ENCODE measurements at regions not wholly inside any gene's neighbourhood (a gene's known extent, or its start where the extent isn't known, plus 50 kb on each side); places are given as distances from the start of the nearest gene placed in this dataset.

DNA sequence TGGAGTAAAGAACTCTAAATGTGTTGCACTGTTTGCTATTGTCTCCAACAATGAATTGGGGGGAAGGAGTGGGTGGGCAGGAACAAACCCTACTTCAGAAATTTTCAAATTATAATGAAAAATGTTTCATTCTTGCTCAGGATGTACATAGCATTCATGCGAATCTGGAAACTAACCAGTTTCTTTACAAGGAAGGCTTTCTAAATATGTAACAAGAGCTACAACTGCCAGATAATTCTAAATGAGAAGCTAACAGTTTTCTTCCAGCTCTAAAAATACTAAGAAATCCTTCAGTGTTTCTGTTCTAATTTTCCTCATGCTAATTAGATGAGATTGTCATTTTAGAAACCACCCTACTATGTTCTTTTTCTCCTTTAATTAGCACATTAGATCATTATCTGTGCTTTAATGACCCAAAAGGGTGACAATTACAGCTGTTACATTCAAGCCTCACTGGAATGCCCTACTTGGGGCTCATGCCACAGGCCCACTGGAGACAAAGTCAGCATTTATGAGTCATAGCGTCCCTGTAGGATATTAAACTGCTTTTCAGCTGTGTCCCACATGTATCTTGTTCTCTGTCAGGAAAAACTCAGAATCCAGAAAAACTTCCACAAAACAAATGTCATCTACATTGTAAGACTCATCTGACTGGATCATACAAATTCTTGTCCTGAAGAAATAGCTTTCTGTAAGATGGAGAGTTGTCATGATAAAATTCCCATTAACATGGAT is 804.6 kb upstream of the CXADR start:
- DNase-seq, result no peak

DNA sequence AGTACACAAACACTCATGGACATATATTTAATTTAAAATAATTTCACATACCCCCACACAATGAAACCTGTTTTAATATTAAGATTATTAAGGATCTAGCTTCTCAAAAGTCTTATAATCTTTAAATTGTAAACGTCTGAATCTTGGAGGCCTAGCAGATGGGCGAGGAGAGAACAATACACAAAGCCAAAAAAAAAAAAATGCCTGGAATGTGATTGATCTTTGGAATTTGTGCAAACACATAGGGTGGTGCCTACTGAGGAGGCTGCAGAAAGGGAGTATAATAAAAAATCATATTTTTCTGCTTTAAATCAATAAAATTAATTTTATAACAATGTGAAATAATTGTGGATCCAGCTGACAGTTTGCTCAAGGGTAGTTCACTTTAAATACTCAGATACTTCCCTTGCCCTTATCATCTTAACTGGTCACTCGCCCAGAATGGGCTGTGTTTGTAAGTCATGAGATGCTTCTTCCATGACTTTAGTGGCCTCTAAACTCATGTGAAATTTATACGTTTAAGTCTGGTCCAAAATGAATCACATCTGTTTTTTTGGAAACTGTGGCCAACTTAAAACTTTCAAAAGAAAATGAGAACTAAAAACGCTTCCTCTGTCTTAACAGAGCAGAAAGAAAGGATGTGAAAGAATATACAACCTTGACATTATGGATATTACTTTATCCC is 802.8 kb upstream of the CXADR start:
- no peak for DNase-seq

DNA sequence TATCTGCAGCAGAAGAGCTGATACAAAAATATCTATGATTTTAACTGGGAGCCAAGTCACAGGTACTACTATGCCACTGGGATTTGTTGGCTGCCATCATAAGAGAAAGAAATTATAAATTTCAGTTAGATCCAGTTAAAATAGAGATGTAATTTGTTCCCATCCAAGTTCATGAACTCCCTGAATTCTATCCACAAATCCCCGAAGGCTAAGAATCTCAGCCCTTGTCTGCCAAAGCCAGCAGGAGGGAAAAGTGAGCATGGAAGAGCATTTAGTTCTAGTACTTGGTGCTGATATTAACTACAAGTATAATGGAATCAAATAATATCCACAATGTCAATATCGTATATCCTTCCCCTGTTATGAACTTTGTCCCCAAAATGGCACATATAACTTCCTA is 801.1 kb upstream of the CXADR start:
- DNase-seq, result no peak

DNA sequence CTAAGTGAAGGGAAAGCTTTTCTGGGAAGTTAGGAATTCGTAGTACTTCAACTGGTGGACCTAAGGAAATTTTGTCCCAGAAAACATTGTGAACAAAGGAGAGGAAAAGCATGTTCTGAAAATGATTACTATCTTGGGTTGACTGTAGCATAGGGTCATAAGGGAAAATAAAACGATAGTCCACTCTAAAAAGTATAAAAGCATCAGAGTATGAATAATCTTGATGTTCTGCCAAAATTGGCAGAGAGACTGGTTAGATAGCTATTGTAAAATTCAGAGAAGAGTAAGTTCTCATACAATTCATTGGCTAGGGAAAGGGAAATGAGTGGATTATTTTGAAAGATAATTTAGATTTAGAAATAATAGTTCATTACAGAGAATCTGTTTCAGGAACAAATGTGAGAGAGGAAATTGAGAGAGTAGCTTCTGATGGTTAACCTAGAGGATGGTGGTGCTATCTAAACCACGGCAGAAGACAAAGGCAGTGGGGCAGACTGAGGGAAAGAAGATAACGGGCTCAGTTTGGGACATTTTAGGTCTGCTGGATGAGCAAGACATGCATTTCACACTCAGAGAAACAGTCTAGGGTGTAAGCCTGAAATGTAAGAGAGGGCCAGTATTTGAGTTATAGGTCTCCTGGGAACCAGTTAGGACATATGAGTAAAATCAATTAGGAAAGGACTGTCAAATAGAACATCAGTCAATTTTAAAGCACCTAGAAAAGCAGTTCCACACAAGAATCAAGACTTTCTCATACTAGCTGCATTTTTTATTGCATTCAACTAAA is 799.3 kb upstream of the CXADR start:
- DNase-seq, result no peak

DNA sequence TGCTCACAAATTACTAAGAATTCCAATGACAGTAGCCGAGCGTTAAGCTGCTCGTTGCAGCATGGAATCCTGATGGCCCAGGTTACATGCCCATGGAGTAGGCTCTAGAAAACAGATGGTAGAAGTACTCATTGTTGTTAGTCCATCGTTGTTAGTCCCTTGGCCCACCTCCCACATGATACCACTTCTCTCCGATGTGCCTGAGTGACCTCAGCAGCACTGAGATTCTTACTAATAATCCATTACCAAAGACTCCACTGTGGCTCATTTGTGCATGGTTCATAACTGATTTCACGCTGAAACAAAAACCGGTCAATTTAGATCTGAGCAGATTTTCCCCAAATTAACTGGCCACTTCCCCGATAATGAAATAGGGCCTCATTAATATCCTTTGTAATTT is 772.3 kb upstream of the CXADR start:
- no peak for DNase-seq

DNA sequence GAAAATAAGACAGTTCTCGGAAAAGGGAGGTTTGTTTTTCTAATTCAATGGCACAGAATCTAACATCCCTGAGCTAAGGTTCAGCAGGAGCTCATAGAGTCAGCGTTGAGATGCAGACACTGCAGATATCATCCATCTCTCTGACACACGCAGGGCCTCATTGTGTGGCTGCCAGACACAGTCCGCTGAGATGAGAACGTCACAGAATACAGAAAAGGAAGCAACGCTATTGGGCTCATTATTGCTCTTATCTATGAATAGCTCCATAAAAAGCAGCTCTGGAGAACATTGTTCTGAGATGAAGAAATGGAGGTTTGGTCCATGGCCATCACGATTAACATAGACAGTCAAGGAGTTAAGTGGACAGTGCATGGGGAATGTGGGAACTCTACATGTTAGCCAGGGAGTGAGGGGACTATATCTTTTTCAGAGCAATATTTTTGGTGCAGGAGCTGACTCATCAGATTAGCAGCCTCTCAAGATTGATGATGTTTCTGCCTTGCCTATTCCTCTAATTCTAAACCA is 771.6 kb upstream of the CXADR start:
- DNase-seq, result no peak

DNA sequence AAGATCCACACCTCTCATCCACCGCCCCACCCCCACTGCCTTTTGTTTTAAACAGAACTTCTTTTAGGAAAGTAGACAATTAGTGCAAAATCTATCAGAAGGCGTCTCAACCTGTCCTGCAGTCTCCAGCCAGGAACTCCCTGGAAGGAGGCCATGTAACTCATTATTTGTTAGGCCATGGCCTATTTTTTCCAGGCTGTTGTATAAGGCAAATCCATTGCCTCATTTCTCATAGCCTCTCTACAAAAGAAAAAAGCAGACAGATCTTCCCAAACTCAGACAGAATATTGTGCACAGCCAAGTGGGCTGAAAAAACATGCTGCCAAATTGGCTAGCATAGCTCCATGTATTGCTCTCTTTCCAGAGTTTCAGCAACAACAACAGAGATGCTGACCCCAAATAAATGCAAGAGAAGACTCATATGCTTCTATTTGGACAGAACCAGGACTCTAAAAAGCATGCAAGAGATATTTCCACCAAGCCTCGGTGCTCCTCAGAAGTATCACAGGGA is 770.7 kb upstream of the CXADR start:
- DNase-seq, result no peak

DNA sequence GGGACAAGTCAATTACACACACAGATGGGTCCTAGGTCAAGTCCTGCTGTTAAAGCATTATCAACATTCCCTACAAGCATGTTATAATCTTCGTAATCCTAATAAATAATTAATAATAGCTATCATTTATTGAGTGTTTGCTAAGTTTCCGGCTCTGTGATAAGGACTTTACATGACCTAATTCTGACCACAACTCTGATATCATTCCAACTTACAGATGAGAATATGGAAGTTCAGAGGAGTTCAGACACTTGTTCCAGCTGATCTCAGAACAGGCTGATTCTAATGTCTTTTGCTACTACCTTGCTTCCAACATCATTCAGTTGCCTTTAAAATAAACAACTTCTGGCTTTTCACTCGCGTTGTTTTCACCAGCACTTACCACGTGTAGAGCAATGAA is 770.1 kb upstream of the CXADR start:
- no peak for DNase-seq

DNA sequence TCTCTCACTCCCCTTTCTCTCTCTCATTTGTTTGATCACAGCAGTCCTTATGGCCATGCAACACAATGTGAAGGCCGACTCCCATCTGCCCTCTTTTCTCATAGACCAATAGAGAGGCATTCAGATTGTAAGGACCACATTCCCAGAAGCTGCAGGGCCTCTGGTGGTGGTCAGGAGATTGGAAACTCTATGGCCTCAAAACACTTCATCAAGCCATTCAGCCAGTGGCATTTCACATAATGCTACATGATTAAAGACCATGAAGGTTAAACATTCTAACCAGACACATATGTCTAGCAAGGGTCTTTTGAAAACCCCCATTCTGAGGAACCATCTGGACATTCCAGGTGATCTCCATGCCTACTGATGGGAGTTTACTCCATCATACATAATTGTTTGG is 769.5 kb upstream of the CXADR start:
- DNase-seq, result no peak

DNA sequence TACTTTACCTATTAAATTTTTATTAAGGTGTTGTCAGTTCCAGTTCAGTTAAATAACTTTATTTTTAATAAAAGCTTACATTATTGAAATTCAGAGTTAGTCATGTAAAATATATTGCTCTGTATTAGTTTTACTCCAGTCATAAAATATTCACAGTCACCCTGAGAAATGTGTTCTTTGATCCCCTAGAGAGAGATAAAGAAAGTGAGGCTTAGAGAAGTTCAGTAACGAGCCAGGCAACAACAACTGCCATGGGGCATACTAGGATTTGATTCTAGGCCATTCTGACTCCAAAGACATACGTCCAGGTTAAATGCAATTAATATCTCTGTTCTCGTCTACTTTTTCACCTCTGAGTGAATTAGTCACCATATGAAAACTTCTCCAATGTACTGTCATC is 761.9 kb upstream of the CXADR start:
- no peak for DNase-seq

DNA sequence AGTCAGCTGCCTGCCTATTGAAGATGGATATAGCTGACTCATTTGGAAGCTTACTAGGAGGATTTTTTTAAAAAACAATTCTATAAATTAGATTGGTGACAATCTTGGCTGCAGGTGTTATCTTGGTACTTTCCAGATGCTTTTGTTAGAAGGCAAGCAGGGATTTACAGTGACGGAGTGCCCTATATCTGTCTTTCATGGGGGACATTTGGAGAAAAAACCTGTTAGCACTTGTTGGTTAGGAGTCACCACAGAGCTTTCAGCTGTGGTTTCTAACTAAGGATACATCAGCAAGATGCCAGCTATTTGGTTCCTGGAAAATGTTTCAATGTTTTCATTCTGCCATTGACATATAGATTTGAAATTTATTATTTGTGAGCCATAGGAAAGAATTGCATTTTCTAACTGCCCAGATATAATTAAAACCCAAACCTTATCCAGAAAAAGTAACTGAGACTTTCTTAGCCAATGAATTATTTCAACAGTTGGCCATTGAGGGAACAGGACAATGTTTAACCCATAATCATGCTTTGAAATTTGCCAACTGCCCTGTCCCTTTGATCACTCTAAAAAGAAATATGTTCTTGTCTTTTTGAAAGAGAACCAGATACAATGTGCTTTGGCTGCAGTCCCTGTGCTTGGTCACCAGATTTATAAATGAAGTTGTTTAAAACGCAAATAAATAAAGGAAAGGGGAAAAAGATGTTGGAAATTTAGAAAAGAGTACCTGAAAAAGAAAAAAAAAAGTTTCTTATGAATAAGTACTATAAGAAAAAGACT is 761.0 kb upstream of the CXADR start:
- DNase-seq, result no peak

DNA sequence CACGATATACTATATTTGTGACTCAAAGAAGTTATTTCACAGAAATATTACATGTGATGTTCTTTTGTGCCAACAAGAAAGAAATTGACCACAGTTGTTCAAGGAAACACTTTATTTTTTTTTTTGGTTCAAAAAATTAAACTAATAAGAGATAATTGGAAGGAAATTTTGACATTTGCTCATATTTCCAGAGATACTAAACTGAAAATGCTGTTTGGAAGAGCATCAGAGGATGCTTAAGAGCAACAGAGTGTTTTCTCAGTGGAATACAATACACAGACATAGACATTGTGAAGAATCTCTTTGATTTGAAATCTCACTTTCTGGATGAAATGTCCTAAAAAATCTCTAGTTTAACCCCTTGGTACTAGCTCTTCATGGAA is 760.4 kb upstream of the CXADR start:
- no peak for DNase-seq

DNA sequence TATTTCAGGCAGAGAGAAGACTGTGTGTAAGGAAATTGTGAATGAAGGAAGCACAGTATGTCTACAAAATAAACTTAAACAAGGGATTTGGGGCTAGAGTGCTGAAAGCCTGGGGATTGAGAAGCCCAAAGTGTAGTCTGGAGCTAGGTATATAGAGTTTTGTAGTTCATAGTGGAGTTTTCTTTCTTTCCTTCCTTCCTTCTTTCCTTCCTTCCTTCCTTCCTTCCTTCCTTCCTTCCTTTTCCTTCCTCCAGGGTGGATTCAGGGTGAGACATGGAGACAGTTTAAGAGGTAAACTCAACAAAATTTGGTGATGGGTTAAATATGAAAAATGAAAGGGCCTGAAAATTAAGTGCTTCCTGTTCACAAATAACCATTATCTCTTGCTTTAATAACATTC is 757.8 kb upstream of the CXADR start:
- DNase-seq, result no peak

DNA sequence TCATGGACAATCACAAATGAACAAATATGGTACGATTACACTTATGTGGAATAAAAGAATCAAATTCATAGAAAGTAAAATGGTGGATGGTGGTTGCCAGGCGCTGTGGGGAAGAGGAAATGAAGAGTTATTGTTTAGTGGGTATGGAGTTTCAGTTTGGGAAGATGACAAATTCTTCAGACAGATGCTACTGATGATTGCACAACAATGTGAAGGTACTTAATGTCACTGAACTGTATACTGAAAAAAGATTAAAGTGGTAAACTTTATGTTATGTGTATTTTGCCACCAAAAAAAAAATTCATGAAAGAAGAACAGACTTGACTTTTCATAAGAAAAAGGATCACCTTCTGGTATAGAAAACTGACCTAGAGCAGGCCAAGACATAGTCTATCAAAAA is 745.6 kb upstream of the CXADR start:
- no peak for DNase-seq

DNA sequence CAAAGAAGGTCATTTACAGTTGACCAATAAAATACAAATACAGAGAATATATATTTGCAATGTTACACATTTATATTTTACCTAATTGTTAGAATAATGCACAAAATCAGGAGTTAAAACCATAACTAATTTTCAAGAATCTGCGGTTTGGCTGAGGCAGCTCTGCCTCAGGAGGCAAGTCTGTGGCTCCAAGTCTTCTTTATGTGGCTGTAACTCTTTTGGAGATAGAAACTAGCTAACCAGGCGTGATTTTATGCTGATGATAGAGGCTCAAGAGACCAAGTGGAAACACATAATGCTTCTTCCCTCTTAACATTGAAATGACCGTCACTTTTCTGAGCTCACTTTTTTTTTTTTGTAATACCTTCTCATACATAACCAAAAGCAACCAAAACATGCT is 744.7 kb upstream of the CXADR start:
- DNase-seq, result no peak

DNA sequence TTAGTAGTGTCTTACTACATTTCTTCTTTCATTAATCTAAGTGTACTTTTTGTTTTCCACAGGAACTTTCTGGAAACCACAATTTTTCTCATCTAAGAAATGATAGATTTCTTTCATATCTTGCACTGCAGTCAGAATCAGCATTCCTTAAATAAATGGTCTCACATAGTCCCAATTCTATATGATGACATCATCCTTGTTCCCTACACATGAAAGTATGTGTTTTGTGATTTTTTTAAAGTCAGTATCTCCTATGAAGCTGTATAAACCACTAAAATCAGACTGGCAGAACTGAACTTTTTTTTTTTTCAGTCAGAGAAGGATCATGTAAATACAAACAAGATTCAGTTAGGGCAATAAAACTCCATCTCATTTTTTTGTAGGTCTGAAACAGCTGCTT is 742.6 kb upstream of the CXADR start:
- DNase-seq, result no peak

DNA sequence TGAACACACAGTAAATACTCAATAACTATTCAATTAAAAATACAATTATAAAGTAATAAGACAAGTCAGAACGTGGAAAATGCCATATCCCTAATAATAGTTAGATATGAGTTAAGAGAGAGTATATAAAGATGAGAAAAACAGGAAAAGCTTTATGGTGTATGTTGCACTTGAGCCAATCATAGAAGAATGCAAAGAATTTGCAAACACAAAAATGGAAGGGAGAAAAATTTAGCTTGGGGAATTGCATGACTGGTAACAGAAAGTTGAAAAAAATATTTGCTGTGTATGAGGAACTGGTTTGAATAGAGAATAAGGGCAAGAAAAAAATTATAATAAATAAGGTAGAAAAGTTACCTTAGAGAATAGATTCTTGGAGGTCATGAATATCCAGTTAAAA is 739.6 kb upstream of the CXADR start:
- DNase-seq, result no peak

DNA sequence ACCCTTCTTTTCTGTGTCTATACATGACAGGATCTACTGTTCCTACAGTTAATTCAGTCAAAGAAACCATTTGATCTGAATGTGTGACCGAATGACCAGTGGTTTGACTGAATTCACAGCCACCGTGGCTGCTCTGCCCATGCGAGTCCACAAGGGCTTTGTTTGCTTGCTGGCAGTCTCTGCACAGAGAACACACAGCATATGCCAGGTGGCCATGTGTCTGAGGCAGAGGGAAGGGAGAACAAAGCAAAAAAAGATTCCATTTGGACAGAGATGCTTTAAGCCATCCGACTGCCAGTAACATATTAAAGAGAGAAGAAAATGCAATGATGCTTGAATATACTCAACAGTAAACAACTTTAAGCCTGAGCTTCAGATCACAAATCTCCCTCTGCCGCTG is 737.8 kb upstream of the CXADR start:
- no peak for DNase-seq

DNA sequence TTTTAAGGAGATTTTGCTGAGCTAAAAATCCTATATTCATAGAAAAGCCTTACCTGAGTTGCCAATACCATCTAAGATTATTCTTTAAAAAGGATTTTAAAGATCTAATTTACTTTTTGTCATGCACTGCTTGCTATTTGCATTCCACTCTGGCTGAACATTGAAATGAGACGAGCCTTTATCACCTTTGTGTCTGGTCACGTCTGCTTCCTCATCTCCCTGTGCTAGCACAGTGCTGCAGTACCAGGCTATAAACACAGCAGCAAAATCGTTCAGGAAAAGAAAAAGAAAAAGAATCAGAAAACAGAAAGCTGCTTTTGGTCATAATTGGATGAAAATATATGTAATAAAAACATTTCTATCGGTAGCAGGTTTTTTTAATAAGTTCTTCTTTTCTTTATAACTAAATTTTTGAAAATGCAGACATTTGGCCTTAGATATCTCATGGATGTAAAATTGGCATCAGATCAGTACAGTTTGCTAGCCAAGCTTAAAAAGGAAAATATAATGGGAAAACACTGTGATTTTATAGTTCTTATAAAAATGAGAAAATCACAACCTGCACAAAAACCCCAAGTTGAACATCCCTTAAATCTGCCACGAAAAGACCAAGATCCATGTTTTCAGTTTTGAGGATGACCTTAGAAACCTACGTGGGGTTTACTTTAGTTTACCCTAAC is 735.7 kb upstream of the CXADR start:
- DNase-seq, result no peak

DNA sequence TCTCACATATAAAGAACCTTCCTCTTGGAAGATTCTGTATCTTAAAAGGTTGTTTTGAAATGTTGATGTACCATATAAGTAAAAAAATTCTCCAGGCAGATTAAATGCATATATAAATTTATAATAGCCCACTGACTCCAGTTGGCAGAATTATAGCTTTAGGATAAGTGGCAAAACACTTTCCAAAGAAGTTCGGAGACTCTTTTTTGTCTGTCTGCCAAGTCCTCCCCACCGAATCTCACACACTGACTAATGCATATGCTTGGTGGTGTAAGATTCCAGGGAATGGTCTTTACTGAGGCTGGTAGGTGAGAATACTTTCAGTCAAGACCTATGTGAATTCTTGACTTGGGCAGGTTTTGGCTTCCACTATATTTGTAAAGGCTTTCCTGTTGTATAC is 724.3 kb upstream of the CXADR start:
- DNase-seq, result no peak

DNA sequence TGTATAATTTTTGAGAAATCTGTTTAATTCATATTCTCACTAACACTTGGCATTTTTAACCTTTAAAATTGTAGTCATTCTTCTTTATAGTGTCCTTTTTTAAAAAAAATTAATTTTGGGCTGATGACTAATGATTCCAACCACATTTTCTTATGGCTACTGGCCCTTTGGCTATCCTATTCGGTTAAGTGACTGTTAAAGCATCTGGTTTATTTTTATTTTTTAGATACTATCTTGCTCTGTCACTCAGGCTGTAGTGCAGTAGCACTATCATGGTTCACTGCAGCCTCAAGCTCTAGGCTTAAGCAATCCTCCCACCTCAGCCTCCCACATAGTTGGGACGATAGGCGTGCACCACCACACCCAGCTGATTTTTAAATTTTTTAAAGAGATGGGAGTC is 723.2 kb upstream of the CXADR start:
- DNase-seq, result no peak

DNA sequence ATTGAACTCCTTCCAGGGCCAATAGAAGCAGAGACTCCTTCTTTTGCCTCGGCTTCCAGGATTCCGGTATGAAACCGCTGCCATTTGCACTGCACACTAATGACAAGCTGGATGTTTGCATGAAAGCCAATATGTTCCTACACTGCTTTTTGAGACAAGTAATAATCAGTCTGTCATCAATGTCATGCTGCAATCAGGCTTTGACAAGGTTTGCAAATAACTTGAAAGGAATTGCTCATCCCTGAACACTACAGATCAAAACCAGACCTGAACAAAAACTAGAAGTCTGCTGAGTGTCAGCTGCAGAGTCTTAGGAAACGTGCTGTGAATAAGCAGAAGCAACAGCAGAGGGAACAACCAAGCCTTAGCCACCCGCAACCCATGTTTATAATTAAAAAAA is 720.7 kb upstream of the CXADR start:
- DNase-seq, result no peak

All from stimulated activated naive CD4-positive, alpha-beta T cell (primary cell).